Lower leg skin (tissue), 4 donors: ENCODE measurements at regions not wholly inside any gene's neighbourhood (a gene's known extent, or its start where the extent isn't known, plus 50 kb on each side); places are given as distances from the start of the nearest gene placed in this dataset.

ENCODE experiments used
- DNase-seq, 2 donors: peaks; one replicate each; pipeline ENCODE4 v3.0.0-alpha.2; 2019; ENCODE audit warnings: low spot score in 2 of 2
- H3K4me3 ChIP-seq: fragments of 200-600 bp; sonication (generic); 2 replicates; pipeline ENCODE4 v1.5.1; 2017; ENCODE audit warnings: mild to moderate bottlenecking, low read depth; ENCODE audit not compliant: poor library complexity, severe bottlenecking
- POLR2A ChIP-seq, 2 donors: fragments of 450-650 bp; IDR thresholded peaks; one replicate each; pipeline ENCODE4 v1.6.1; 2016 to 2017; ENCODE audit warnings: antibody characterized with exemption in 2 of 2, mild to moderate bottlenecking in 1 of 2, moderate library complexity in 1 of 2
- WGBS, 2 donors: methylation state at CpG; one replicate each; pipeline ENCODE4 v1.1.5; 2018; 5-methylcytosine and 5-hydroxymethylcytosine counted together
- intact Hi-C: fragments of 100-400 bp; cut with DNase I; formaldehyde crosslinking; loops from one replicate; pipeline ENCODE4 v1.15.0; 2023; ENCODE audit warnings: low total_unique reads
- TF ChIP-seq, protein P1 (sequence below), 3 donors: fragments of 450-650 bp; IDR thresholded peaks; one replicate each; pipeline ENCODE4 v1.5.1; 2016; ENCODE audit warnings: antibody characterized with exemption in 3 of 3, mild to moderate bottlenecking in 3 of 3, moderate library complexity in 2 of 3

GRCh38 chr2:5932556-5933469 lies 240.6 kb downstream of the SOX11 start:
- H3K4me3 ChIP-seq: no peak overlapping the region
- 53% methylated on average over 25 of the region's 25 CpGs for WGBS, 2 donors
- TF ChIP-seq POLR2A (IDR thresholded peaks at IDR 0.05): no peak
- TF ChIP-seq, protein P1, sequence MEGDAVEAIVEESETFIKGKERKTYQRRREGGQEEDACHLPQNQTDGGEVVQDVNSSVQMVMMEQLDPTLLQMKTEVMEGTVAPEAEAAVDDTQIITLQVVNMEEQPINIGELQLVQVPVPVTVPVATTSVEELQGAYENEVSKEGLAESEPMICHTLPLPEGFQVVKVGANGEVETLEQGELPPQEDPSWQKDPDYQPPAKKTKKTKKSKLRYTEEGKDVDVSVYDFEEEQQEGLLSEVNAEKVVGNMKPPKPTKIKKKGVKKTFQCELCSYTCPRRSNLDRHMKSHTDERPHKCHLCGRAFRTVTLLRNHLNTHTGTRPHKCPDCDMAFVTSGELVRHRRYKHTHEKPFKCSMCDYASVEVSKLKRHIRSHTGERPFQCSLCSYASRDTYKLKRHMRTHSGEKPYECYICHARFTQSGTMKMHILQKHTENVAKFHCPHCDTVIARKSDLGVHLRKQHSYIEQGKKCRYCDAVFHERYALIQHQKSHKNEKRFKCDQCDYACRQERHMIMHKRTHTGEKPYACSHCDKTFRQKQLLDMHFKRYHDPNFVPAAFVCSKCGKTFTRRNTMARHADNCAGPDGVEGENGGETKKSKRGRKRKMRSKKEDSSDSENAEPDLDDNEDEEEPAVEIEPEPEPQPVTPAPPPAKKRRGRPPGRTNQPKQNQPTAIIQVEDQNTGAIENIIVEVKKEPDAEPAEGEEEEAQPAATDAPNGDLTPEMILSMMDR (IDR thresholded peaks at IDR 0.05): no peak
- intact Hi-C loops: loop anchor here (2.0 kb wide), 1 partner anchor 38 kb away; no protein-coding TSS in a partner anchor
- DNase-seq: no peak

- WGBS, 2 donors: 73% methylated on average over 4 of the region's 4 CpGs
- DNase-seq: no peak
- intact Hi-C loops: loop anchor here (2.0 kb wide), 1 partner anchor 39 kb away; no protein-coding TSS in a partner anchor
- H3K4me3 ChIP-seq: no peak overlapping the region
- TF ChIP-seq, protein P1 (IDR thresholded peaks at IDR 0.05): no peak
- TF ChIP-seq POLR2A (IDR thresholded peaks at IDR 0.05): no peak
Measured at GRCh38 chr2:5933669-5934068, 241.5 kb downstream of the SOX11 start.

DNA sequence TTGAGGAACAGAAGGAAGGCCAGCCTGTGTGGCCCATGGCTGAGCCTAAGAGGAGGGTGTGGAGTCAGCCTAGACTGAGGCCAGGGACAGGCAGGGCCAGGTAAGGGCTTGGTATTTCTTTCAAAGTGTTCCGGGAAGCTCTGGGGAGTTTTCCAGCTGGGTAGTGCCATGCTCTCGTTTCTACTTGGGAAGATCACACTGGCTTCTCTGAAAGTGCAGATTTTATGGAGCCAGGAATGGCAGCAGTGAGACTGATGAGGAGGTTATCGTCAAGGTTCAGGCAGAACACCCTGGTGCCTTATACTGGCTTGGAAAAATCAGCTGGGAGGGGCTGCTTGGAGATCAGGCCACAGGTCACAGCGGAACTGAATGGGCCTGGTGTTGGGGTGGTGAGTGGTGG lies 245.1 kb downstream of the SOX11 start:
- TF ChIP-seq POLR2A (IDR thresholded peaks at IDR 0.05): no peak
- TF ChIP-seq, protein P1 (IDR thresholded peaks at IDR 0.05): no peak

GRCh38 chr2:5937851-5938565 lies 245.8 kb downstream of the SOX11 start:
- WGBS, 2 donors: 55 to 59% methylated on average over 11 to 12 of the region's 12 CpGs
- no peak overlapping the region for H3K4me3 ChIP-seq
- no peak for DNase-seq
- TF ChIP-seq, protein P1 (IDR thresholded peaks at IDR 0.05): no peak
- no peak for TF ChIP-seq POLR2A (IDR thresholded peaks at IDR 0.05)
- intact Hi-C loops: no loop called here

More for the DNA sequence above, 245.1 kb downstream of the SOX11 start:
- intact Hi-C loops: no loop called here
- 74 to 75% methylated on average over 4 of the region's 4 CpGs for WGBS, 2 donors
- DNase-seq: no peak
- no peak overlapping the region for H3K4me3 ChIP-seq

GRCh38 chr2:5938566-5938896 lies 246.3 kb downstream of the SOX11 start:
- TF ChIP-seq, protein P1 (IDR thresholded peaks at IDR 0.05): no peak
- TF ChIP-seq POLR2A (IDR thresholded peaks at IDR 0.05): no peak

More at GRCh38 chr2:5938566-5938896, 246.3 kb downstream of the SOX11 start:
- intact Hi-C loops: no loop called here
- H3K4me3 ChIP-seq: no peak overlapping the region
- no peak for DNase-seq
- WGBS, 2 donors: 21 to 25% methylated on average over 10 of the region's 10 CpGs
